OCI-LY7 (cell line): ENCODE measurements at regions not wholly inside any gene's neighbourhood (a gene's known extent, or its start where the extent isn't known, plus 50 kb on each side); places are given as distances from the start of the nearest gene placed in this dataset.

Experiments
- CTCF ChIP-seq: fragments of 200-600 bp; sonication (generic); conservative IDR thresholded peaks from 2 replicates; pipeline ENCODE4 v1.5.1; 2014; ENCODE audit warnings: mild to moderate bottlenecking, antibody characterized with exemption, low read length, moderate library complexity, mixed read lengths
- EZH2phosphoT487 ChIP-seq: fragments of 200-600 bp; sonication (generic); IDR thresholded peaks from 2 replicates; pipeline ENCODE4 v1.6.1; 2018; ENCODE audit warnings: low read depth, borderline replicate concordance, mild to moderate bottlenecking, mixed run types, antibody characterized with exemption, low read length, moderate library complexity, mixed read lengths

GRCh38 chr1:182248721-182249120 is 142.9 kb downstream of the GLUL start:
- TF ChIP-seq CTCF: no peak
- TF ChIP-seq EZH2phosphoT487: no peak
